HG03280 (cell line): ENCODE measurements at regions not wholly inside any gene's neighbourhood (a gene's known extent, or its start where the extent isn't known, plus 50 kb on each side); places are given as distances from the start of the nearest gene placed in this dataset.

Source experiments
- ATAC-seq: cut with Tn5 transposase; IDR thresholded peaks from one replicate; pipeline ENCODE4 v1.9.1; 2021; ENCODE audit warnings: mild to moderate bottlenecking, moderate library complexity; ENCODE audit not compliant: unreplicated experiment

GRCh38 chrX:20527558-20528011 lies 260.9 kb upstream of the RPS6KA3 start:
- no peak for ATAC-seq

GRCh38 chrX:20527041-20527440 lies 260.3 kb upstream of the RPS6KA3 start:
- no peak for ATAC-seq

DNA sequence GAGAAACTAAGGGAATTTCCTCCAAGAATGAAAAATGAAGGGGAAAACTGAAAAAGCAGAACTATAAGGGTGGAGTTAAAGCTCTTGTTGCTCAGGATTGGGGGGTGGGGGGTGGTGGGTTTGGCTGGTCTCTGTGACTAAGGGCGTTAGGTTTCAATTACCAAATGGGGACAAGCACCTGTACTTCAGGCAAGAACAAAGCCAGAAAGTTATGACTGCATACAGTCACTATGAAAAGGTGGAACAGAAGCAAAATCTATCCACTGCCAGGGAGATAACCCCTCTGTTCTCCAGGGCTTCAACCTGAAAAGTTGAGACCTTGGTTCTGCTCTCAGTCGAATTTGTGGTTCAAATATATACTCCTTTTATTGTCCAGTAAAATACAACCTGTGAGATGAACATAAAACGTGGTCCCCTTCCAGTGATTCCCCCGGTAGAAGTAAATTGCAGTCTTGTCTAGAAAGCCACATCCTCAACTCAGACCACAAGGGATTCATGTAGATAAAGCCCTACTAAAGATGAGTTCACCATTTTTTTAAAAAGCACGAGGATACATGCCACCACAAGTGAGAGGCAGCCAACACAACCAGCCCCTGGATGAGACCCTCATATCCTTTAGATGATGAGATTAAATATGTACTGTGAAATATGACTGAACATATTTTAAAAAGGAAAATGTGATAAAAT lies 257.1 kb upstream of the RPS6KA3 start:
- no peak for ATAC-seq

- ATAC-seq: no peak
These were observed 255.7 kb upstream of the RPS6KA3 start for GRCh38 chrX:20522420-20522819.

GRCh38 chrX:20521222-20521621 lies 254.5 kb upstream of the RPS6KA3 start:
- no peak for ATAC-seq

DNA sequence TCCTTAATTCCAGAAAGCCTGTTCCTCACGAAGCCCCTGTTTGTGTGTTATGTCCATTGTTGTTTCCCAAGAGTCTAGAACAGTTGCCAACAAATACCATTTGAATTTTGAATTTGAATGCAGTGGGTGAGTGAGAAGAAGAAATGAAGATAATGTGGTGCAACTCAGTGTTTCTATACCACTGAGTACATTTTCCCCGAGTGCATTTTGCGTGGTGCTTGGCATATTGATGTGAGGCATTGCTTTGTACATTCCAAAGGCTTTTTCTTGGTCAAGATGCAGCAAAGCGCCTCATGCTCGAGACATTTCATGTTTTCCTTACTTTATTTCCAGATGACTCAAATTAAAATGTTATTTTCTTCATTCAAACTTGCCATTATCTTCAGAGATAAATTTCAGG lies 253.1 kb upstream of the RPS6KA3 start:
- ATAC-seq: no peak

DNA sequence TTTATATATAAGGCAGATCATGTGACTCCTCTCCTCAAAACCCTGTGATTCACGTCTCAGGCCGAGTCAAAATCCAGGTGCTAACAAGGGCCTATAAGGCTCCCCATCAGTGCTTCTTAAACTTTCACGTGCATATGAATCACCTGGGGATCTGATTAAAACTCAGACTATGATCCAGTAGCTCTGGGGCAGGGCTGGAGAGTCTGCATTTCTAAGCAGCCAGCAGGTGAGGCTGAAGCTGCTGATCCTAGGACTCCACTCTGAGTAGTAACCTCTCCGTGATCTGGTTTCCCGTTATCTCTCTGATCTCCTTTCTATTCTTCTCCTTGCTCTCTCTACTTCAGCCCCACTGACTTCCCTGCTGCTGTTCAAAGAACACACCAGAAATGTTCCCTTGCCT lies 252.4 kb upstream of the RPS6KA3 start:
- ATAC-seq: no peak

DNA sequence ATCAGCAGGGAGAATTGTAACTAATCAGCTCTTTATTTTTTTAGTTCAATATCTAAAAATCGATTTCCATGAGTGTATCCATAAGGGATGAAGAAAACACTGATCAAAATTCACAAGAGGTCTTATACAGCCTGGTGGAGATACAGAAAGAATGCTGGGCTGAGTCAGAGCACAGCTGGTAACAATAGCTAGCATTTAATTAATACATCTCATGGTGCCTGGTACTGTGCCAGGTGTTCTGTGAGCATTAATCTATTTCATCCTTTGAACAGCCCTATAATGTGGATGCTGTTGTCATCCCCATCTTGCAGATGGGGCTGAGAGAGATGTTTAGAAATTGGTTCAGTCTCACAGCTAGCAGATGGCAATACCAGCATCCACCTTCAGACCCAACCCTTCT lies 250.9 kb upstream of the RPS6KA3 start:
- ATAC-seq: no peak

DNA sequence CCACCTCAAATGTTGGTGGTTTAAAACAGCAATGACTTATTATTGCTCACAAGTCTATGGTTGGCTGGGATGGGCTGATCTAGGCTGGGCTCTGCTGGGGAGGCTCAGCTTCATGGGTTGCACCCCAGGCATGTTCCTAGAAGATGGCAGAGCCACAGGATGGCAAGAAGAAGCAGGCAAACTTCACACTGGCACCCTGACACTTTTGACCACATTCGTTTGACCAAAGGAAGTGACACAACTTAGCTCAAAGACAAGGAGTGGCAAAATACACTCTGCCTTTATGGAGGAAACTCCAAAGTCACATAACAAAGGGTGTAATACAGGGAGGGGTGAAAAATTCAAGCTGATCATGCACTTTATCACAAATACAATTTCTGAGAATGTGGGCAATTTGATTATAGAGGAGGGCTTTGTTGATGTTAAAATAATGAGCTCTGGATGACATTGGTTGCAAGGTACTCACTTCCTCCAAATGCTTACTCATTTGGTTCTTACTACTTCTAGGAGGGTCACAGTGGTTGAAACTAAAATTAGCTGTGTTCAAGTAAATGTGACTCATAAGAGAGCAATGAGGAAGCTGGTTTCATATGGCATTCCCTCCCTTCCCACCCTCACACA lies 249.2 kb upstream of the RPS6KA3 start:
- peak; percentile 96 for ATAC-seq

GRCh38 chrX:20514358-20514757 lies 247.6 kb upstream of the RPS6KA3 start:
- no peak for ATAC-seq

DNA sequence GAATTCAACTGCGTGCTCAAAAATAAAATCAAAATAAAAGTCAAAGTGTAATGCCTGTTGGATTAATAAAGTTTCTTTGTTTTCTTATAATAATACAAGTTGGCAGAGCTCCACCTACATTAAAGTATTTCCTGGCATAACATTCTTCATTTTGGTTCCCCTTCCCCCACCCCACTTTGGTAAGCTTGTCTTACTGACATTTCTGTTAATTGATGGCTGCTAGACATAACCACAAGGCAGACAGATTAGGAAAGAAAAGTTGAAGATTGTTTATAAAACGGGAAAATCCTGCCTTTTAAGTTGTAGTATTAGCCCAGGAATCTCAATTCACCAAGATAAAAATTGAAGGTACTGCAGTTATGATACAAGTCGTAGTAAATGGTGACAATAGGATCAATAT lies 246.5 kb upstream of the RPS6KA3 start:
- ATAC-seq: no peak

DNA sequence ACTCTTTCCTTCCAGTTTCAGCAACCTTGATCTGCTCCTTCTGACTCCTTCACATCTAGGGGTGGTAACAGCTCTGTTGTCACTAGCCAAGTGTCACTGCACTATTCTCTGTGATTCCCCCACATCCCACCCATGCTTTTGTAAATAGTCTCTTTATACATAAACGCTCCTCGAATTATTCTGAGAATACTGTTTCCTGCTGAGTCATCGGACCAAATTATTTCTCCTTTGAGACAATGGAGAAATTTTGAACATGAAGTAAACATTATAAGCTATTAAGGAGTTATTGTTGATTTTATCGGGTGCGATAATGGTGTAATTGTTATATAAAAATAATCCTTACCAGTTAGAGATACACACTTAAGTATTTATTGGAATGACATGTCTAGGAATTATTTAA lies 245.1 kb upstream of the RPS6KA3 start:
- no peak for ATAC-seq

GRCh38 chrX:20507901-20508620 lies 241.4 kb upstream of the RPS6KA3 start:
- ATAC-seq: no peak

DNA sequence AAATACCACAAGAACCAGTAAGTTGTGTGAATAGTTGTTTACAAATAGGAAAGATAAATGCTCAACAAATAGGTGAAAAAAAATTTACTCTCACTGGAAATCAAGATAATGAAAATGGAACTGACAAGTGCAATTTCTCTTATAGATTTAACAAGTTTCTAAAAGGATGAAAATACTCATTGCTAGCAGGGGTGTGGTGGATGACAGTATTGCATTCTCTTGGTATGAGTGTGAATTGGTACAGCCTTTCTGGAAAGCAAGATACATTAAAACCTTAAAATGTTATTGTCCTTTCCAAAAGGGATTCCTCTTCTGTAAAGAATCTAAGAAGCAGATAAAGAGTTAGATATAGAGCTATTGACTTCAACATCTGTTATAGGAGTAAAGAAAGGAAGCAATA lies 240.0 kb upstream of the RPS6KA3 start:
- no peak for ATAC-seq

- ATAC-seq: no peak
These were observed 234.2 kb upstream of the RPS6KA3 start for GRCh38 chrX:20500949-20501348.

DNA sequence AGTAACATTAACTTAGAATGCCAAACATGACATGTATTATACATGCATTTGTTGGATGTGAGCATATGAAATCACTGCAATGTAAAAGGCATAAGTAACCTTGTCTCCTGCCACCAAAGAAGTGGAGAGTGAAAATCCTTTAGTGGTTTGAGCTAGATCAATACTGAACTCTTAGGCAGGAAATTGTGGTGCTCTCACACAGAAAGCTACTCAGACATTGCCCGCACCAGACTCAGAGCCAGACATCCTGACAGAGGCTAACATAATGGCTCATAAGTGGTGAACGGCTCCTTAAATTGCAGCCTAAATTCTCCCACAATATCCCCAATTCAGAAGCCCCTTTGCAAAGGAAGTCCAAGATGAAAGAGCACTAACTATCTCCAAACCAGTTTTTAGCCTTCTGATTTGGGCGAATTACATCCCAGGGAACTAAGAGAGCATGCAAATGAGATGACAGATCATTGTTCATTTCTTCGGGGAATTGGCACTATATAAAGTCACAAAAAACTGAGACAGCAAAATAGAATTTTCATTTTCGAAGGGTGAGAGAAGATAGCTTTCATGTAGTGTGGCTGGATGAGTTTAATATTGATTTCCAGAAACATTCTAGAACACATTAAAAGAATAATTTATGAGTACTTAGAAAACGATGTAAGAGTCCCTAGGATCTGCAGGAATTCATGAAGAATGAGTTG lies 233.6 kb upstream of the RPS6KA3 start:
- ATAC-seq: no peak

- no peak for ATAC-seq
These were observed 233.1 kb upstream of the RPS6KA3 start for GRCh38 chrX:20499763-20500162.

- no peak for ATAC-seq
These were observed 232.3 kb upstream of the RPS6KA3 start for GRCh38 chrX:20498851-20499635.

GRCh38 chrX:20495575-20495974 lies 228.9 kb upstream of the RPS6KA3 start:
- ATAC-seq: no peak

GRCh38 chrX:20488473-20488872 lies 221.8 kb upstream of the RPS6KA3 start:
- ATAC-seq: no peak

DNA sequence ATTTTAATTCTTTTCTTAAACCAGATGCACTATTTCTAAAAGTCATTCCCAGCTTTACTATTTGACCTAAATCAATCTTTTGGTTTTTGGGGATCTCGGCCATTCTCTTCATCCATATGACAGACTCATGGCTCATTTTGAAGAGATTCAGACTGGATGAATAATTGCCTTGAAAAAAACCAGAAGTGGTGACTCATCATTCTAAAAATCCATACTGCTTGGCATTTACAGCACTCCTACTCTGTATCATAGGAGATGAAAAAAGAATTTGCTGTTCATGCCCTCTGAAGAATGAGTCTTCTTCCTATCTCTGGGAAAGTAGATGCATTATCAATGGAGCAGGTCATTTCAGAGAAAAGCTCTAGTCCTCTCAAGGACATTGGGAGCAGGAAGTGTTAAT lies 220.5 kb upstream of the RPS6KA3 start:
- ATAC-seq: no peak
